Right renal pelvis (tissue), 4 donors: ENCODE measurements at regions not wholly inside any gene's neighbourhood (a gene's known extent, or its start where the extent isn't known, plus 50 kb on each side); places are given as distances from the start of the nearest gene placed in this dataset.
"Not testable (repeated sequence)": the region's sequence is repeated elsewhere in the genome, so short reads cannot be mapped to it uniquely, and the experiment has no call there.

Source experiments
- DNase-seq, 4 donors: peaks; one replicate each; pipeline ENCODE4 v3.0.0-alpha.2; 2013; ENCODE audit warnings: low read depth in 4 of 4, low spot score in 3 of 4, missing footprints in 1 of 4

- no peak for DNase-seq
These were observed 592.3 kb downstream of the FRK start for GRCh38 chr6:115468272-115469005.

- DNase-seq, result no peak
These were observed 593.0 kb downstream of the FRK start for GRCh38 chr6:115467726-115468125.

DNA sequence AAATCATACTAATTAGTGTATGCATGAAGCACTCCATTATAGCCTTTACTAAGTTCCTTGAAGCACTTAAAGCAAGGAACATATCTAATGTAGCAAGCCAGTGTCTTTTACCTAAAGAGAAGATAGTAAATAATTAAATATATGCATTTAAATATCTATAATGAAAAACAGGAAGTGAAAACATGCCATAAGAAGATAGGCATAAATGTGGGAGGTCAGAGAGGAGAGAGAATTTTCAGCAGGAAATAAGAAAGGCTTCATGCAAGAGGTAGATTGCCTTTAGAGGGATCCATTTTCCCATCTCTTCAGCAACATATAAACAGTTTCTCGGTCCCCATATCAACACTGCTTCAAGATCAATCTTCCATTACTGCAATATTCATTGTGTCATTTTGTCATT lies 599.8 kb downstream of the FRK start:
- DNase-seq, result no peak

- no peak for DNase-seq
These were observed 603.8 kb downstream of the FRK start for GRCh38 chr6:115456848-115457247.

- DNase-seq, result no peak
These were observed 616.7 kb downstream of the FRK start for GRCh38 chr6:115443825-115444478.

DNA sequence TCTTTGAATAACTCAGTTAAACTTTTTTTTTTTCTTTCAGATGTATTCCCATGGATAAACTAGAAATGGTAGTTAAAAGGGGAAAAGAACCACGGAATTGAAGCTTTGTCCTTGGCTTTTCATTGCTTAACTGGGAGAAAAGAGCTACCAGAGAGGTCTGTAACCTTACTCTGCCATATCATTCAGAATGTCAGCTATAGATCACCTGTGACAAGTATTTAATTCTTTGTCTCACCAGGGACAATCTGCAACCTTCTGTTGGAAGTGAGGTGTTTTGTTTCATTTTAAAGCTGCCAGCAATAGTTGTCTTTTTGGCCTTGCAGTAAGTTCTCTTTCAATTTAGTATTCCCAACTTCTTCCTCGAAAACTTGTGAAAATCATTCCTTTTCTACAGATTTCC lies 618.4 kb downstream of the FRK start:
- DNase-seq, result no peak

DNA sequence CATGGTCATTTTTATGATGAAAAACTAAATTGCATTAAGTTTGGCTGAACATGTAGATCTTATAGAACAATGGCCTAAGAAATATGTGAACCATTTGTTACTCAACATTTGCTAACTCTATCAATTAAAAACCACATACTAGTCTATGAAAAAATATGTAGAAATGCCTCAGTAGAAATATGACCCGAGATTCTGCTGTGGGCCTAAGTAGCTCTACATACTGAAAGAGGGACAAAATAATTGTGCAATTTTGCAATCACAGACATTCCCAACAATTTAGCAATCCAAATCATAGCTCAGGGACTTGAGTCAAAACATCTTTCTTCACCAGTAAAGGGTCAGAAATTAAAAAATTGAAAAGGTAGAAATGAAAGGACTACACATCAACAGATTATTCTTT lies 619.0 kb downstream of the FRK start:
- no peak for DNase-seq

DNA sequence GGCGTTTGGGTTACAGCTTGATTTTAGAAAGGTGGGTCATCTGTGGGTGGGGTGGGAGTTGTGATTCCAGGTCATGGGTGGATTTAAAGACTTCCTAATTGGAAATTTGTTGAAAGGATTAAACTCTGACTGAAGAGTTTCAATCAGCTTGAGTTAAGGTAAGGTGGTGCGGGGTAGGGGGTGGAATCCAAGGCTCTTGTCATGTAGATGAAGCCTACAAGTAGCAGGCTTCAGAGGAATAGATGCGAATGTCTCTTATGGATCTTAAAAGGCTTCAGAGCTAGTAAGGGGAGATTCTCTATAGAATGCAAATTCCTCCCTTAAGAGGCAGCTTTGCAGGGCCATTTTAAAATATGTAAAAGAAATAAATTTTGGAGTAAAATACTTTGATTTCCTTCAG lies 645.3 kb downstream of the FRK start:
- no peak for DNase-seq

DNA sequence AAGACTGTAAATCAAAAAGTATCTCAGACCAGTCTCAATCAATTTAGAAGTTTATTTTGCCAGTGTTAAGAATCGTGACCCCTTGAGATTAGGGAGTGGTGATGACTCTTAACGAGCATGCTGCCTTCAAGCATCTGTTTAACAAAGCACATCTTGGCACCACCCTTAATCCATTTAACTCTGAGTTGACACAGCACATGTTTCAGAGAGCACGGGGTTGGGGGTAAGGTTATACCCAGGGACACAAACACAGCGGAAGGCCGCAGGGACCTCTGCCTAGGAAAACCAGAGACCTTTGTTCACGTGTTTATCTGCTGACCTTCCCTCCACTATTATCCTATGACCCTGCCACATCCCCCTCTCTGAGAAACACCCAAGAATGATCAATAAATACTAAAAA lies 645.8 kb downstream of the FRK start:
- DNase-seq, result not testable (repeated sequence)

DNA sequence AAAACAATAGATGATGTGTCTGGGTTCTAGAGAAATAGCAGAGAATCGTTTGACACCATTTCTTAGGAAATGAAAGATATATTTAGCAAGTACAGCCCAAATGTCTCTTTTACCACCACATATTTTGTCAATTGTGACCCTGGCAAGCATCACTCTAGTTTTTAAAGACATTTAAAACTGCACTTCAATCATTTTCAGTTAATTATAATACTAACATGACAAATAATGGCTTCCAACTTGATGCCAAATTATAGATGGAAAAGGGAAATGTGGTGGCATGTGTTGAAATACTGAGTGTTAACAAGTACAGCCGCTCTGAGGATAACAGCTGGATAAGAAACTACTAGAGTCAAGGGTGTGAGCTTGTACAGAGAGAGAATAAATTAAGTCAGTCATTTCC lies 648.9 kb downstream of the FRK start:
- no peak for DNase-seq

DNA sequence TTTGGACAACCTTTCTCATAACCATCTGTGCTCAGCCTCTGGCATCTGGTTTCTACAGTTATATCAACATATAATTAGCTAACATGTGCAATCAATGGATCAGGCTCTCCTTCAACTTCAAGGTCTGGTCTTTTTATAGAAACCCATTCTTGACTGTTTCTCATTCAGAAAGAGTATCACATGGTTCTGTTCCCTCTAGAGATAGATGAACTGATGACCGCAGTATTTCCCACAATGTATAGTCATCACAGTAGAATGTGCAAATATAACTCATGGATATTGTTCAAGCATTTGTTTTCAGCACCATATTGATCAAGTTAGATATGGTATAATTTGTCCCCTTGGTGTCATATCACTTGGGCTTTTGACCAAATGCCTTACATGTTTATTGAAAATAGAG lies 656.2 kb downstream of the FRK start:
- DNase-seq, result no peak

DNA sequence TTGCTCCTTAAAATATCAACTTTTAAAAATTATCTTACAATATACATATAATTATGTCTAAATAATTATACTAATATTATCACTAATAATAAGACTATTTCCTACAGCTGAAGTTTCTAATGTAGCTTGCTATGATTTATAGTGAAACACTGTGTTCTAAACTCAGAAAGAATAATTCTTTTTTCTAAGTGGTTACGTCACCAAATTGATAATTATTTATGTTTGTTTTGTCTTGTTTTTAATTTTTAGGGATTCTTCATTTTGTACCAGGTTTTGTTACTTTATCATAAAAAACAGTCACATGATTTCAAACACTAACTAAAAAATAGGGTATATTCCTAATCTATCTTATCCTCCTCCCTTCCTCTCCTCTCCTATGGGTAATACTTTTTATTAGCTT lies 662.1 kb downstream of the FRK start:
- no peak for DNase-seq

- no peak for DNase-seq
These were observed 664.4 kb downstream of the FRK start for GRCh38 chr6:115396112-115396906.

- DNase-seq, result no peak
These were observed 666.9 kb downstream of the FRK start for GRCh38 chr6:115393821-115394220.

DNA sequence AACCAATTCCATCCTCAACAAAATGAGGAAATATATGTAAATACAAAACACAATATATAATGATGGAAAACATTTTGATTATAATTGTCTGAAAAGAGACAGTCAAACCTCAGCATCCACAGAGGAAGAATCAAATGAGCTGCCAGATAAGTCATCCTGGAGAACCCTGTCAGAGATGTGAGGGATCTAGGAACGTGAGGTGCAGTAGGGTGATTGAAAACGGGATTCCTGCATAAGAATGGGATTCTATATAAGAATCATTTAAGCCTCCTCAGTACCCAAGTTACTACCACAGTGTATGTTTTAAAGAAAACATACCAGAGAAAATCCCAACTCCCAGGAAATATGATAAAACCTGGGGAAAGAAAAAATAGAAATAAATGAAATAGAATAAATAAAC lies 690.5 kb downstream of the FRK start:
- DNase-seq, result no peak

GRCh38 chr6:115365783-115366182 lies 694.9 kb downstream of the FRK start:
- no peak for DNase-seq

DNA sequence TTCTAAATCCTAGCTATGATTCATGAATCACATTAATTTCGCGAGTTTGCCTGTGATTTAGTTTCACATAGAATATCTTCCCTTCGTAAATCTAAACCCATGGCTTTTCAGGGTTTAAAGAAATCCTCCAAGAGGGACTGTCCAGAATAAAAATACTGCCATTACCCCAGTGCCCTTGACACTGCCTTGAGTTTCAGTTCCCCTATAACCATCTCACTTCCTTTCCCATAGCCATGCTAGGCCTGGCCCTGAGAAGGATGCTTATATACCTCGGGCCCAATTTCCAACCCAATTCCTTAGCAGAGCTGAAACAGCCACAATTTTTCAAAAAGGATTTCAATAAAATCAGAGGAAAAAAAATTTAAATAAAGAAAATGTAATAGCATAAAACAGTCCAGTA lies 697.3 kb downstream of the FRK start:
- no peak for DNase-seq

DNA sequence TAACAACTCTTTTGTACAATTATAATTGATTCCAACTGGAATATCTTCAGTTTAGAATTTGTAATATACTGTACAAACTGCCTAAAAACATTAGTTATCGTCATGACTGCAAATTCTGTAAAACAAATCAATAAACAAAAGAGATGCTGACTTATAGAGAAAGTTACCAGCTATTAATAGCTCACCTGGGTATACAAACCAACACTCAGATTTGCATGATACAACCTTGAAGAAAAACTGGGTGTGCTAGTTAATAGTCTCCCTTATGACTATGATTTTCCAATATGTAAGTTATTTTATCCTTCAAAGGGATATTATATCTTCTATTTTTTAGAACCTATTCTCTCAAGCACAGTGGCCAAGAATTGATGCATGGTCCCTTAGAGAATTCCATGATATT lies 698.5 kb downstream of the FRK start:
- DNase-seq, result no peak

- DNase-seq, result no peak
These were observed 699.9 kb downstream of the FRK start for GRCh38 chr6:115360602-115361325.

DNA sequence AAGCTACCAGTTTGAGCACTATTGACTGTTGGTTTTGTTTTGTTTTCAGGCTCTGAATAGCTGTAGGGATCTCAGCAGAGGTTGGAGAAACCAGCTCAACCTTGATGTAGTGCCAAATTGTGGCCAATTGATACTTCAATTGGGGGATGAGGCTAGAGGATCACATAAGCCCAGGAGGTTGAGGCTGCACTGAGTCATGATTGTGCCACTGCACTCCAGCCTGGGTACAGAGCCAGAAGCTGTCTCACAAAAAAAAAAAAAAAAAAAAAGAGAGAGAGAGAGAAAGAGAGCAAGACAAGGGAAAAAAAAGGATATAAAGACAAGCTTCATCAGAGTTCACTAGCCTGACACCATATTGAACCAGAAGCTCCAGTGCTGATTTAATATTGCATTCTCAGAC lies 702.1 kb downstream of the FRK start:
- no peak for DNase-seq

DNA sequence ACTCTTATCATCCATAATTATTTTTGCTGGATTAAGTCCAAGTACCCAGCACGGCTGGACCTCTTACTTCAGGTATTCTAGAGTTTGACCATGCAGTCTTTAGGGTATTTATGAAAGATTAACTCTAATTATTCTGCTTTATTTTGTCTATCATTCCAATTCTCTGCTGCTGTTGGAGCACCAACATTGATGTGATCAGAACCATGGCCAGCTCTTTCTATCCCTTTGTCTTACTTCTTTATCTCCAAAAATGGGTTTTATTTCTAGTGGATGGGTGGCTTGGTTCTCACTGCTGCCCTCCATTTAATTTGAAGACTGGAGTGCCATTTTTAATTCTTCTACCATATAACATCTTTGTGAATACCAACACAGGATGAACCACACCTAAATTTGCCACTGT lies 704.3 kb downstream of the FRK start:
- no peak for DNase-seq
